ENCODE measurements at regions not wholly inside any gene's neighbourhood (a gene's known extent, or its start where the extent isn't known, plus 50 kb on each side); places are given as distances from the start of the nearest gene placed in this dataset.

DNA sequence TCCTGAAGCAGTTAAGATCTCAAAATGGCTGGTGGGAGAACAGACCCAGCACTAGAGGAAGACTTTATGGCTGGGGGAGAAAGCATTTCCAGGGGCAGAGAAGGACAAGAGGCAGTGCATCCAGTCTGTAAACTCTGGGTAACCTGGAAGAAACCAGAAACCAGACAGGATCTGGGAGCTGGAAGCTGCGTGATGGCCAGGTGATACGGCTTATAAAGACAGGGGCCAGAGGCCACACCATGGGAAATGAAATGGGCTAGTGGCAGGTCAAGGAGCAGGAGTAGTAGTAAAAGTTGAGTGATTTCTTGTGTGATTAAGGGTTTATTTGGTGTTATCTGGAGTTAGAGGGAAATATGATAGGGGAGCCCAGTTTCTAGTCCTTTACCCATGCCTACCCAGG lies 144.7 kb upstream of the ARRDC4 start:
- intact Hi-C loops (cut with micrococcal nuclease) = no loop called here
- TF ChIP-seq, protein P1, sequence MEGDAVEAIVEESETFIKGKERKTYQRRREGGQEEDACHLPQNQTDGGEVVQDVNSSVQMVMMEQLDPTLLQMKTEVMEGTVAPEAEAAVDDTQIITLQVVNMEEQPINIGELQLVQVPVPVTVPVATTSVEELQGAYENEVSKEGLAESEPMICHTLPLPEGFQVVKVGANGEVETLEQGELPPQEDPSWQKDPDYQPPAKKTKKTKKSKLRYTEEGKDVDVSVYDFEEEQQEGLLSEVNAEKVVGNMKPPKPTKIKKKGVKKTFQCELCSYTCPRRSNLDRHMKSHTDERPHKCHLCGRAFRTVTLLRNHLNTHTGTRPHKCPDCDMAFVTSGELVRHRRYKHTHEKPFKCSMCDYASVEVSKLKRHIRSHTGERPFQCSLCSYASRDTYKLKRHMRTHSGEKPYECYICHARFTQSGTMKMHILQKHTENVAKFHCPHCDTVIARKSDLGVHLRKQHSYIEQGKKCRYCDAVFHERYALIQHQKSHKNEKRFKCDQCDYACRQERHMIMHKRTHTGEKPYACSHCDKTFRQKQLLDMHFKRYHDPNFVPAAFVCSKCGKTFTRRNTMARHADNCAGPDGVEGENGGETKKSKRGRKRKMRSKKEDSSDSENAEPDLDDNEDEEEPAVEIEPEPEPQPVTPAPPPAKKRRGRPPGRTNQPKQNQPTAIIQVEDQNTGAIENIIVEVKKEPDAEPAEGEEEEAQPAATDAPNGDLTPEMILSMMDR (IDR thresholded peaks at IDR 0.05; ENCODE audit: borderline replicate concordance) = no peak
- H3K27ac ChIP-seq (replicated peaks) = no peak overlapping the region
- H3K9me3 ChIP-seq (replicated peaks) = peaks cover 15% of the 10 kb centered on the region
- H3K36me3 ChIP-seq = no peaks in the 10 kb centered on the region
- no peaks in the 10 kb centered on the region for H3K4me1 ChIP-seq
- DNase-seq = no peak
- H3K27me3 ChIP-seq (ENCODE audit: low read depth) = no peaks in the 10 kb centered on the region
- no peak overlapping the region for H3K4me3 ChIP-seq

DNA sequence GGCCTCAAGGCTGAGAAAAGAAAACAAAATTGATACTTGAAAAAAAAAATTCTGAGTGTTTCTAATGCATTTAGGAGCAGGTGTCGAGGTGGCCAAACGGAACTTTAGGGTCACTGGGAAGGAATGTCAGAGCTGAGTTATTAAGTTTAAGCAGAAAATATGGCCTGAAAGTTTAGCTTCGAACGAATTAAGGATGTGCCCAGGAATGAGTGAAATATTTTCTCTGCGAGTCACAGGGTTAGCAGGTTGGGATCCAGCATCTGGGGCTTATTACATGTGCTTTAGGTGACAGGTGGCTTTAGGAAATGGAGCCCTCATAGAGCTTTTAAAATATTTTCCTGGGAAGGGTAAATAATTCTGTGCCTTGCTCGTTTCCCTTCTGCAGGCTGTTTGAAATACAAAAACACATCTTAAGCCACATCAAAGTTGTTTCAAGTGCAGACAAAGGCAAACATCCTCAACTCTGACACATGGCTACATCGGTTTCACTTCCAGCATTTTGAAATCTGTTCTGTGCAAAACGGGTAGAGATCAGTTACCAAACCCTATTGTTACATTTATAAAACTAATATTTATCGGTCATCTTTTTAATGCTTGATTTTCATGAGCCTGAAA lies 143.1 kb upstream of the ARRDC4 start:
- intact Hi-C loops (cut with micrococcal nuclease) = no loop called here
- Histone ChIP-seq H3K27ac (replicated peaks) (no peak overlapping the region), H3K4me3 (no peak overlapping the region), H3K4me1 (no peaks in the 10 kb centered on the region), H3K36me3 (no peaks in the 10 kb centered on the region), H3K27me3 (ENCODE audit: low read depth) (no peaks in the 10 kb centered on the region), H3K9me3 (replicated peaks) (peaks cover 1% of the 10 kb centered on the region)
- TF ChIP-seq, protein P1 (IDR thresholded peaks at IDR 0.05; ENCODE audit: borderline replicate concordance) = no peak
- DNase-seq = no peak

DNA sequence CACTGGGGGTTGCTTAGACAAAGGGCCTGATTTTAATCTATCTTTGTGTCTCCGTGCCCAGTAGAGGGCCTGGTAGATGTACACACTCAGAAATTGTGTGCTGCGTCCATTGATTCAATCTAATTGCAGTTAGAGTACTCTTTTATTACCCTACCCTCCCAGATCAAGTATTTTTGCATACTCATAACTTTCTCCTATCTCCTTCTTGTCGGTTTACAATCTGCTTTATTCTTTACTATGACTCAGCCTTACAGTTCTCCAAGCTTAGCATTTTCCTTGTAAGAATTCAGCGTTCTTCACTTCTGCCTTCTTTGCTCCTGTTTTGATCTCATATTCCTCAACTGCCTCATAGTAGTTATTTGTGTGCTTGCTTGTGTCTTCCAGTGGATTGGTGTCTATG lies 124.5 kb upstream of the ARRDC4 start:
- no peak for DNase-seq
- intact Hi-C loops (cut with micrococcal nuclease) = no loop called here
- no peaks in the 10 kb centered on the region for H3K36me3 ChIP-seq
- no peak overlapping the region for H3K4me3 ChIP-seq
- no peak overlapping the region for H3K27ac ChIP-seq (replicated peaks)
- TF ChIP-seq, protein P1 (IDR thresholded peaks at IDR 0.05; ENCODE audit: borderline replicate concordance) = no peak
- H3K27me3 ChIP-seq (ENCODE audit: low read depth) = no peaks in the 10 kb centered on the region
- no peaks in the 10 kb centered on the region for H3K4me1 ChIP-seq
- H3K9me3 ChIP-seq (replicated peaks) = peaks cover 11% of the 10 kb centered on the region

DNA sequence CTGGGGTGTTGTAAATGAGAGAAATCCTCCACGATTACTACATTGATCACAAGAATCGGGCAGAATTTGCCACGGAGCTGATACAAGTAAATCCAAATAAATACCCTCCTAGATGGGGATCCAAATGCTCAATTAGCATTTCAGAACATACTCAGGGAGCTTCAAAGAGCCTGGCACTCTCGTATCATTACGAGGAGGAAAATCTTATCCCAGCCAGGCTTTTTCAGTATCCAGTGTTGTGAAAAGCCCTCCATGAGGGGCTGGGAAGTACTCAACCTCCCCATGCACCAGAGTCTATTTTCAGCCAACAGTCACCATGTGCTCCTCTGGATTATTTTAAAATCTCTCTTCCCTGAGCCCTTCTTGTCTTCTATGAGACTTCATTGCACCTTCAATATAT lies 122.6 kb upstream of the ARRDC4 start:
- Histone ChIP-seq H3K27ac (replicated peaks) (no peak overlapping the region), H3K36me3 (no peaks in the 10 kb centered on the region), H3K9me3 (replicated peaks) (peaks cover 11% of the 10 kb centered on the region), H3K4me3 (no peak overlapping the region), H3K27me3 (ENCODE audit: low read depth) (no peaks in the 10 kb centered on the region), H3K4me1 (no peaks in the 10 kb centered on the region)
- no peak for DNase-seq
- intact Hi-C loops (cut with micrococcal nuclease) = no loop called here
- TF ChIP-seq, protein P1 (IDR thresholded peaks at IDR 0.05; ENCODE audit: borderline replicate concordance) = no peak

DNA sequence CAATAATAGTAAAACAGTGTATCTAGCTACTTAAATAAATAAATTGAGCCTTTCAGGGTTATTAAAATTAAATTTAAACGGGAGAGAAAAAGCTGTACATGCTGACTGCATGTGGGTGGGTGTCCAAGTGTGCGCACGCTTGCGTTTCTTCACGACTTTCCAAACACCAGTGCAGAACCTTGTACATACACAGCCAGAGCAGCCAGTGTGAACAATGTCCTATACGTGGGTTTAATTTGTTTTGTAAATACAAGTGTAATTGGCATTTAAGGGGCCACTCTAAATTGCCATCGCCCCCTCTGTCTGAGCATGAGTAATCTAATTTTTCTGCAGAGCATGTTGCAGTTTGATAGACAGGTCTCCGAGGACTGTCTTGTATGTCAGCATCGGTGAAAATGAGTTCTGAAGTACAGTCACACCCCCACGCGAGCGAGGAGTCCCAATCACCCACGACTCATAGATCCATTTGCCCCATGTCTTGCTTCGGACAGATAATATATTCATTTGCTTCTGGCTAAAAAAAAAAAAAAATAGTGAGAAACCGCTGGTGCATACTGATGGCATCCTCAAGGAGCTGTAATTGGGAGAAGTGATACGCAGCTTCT lies 121.8 kb upstream of the ARRDC4 start:
- peaks cover 3% of the 10 kb centered on the region for H3K9me3 ChIP-seq (replicated peaks)
- no peaks in the 10 kb centered on the region for H3K27me3 ChIP-seq (ENCODE audit: low read depth)
- no peaks in the 10 kb centered on the region for H3K4me1 ChIP-seq
- DNase-seq = no peak
- no peaks in the 10 kb centered on the region for H3K36me3 ChIP-seq
- TF ChIP-seq, protein P1 (IDR thresholded peaks at IDR 0.05; ENCODE audit: borderline replicate concordance) = no peak
- no peak overlapping the region for H3K4me3 ChIP-seq
- no peak overlapping the region for H3K27ac ChIP-seq (replicated peaks)
- intact Hi-C loops (cut with micrococcal nuclease) = no loop called here
